UCSD-AML1 (cell line): ENCODE measurements at regions not wholly inside any gene's neighbourhood (a gene's known extent, or its start where the extent isn't known, plus 50 kb on each side); places are given as distances from the start of the nearest gene placed in this dataset.
"Not testable (repeated sequence)": the region's sequence is repeated elsewhere in the genome, so short reads cannot be mapped to it uniquely, and the experiment has no call there.

Experiments
- DNase-seq: peaks from one replicate; lab custom pipeline; 2025; ENCODE audit not compliant: unreplicated experiment; lab: John Stamatoyannopoulos, UW

GRCh38 chr6:137799950-137800568 lies 67.0 kb upstream of the TNFAIP3 start:
- DNase-seq: no peak

GRCh38 chr6:137800762-137801161 lies 66.3 kb upstream of the TNFAIP3 start:
- DNase-seq: no peak

- DNase-seq: no peak
Observed at GRCh38 chr6:137801352-137802114, 65.5 kb upstream of the TNFAIP3 start.

GRCh38 chr6:137802408-137803182 lies 64.5 kb upstream of the TNFAIP3 start:
- no peak for DNase-seq

- no peak for DNase-seq
Observed at GRCh38 chr6:137804637-137805036, 62.4 kb upstream of the TNFAIP3 start.

GRCh38 chr6:137805622-137806021 lies 61.4 kb upstream of the TNFAIP3 start:
- no peak for DNase-seq

- no peak for DNase-seq
Observed at GRCh38 chr6:137806914-137807682, 60.0 kb upstream of the TNFAIP3 start.

- no peak for DNase-seq
Observed at GRCh38 chr6:137808191-137808590, 58.9 kb upstream of the TNFAIP3 start.

GRCh38 chr6:137808836-137809315 lies 58.2 kb upstream of the TNFAIP3 start:
- DNase-seq: no peak

- not testable (repeated sequence) for DNase-seq
Observed at GRCh38 chr6:137809895-137810553, 57.0 kb upstream of the TNFAIP3 start.

GRCh38 chr6:137810554-137811120 lies 56.4 kb upstream of the TNFAIP3 start:
- DNase-seq: no peak

GRCh38 chr6:137811121-137811915 lies 55.7 kb upstream of the TNFAIP3 start:
- DNase-seq: peak; percentile 64

GRCh38 chr6:137811916-137812553 lies 55.0 kb upstream of the TNFAIP3 start:
- no peak for DNase-seq

GRCh38 chr6:137813308-137813970 lies 53.6 kb upstream of the TNFAIP3 start:
- DNase-seq: no peak

GRCh38 chr6:137814030-137814429 lies 53.0 kb upstream of the TNFAIP3 start:
- not testable (repeated sequence) for DNase-seq

- DNase-seq: no peak
Observed at GRCh38 chr6:137815692-137816091, 51.4 kb upstream of the TNFAIP3 start.

- DNase-seq: peak; percentile 49
Observed at GRCh38 chr6:137816133-137816579, 50.9 kb upstream of the TNFAIP3 start.
